ENCODE measurements at regions not wholly inside any gene's neighbourhood (a gene's known extent, or its start where the extent isn't known, plus 50 kb on each side); places are given as distances from the start of the nearest gene placed in this dataset.

DNA sequence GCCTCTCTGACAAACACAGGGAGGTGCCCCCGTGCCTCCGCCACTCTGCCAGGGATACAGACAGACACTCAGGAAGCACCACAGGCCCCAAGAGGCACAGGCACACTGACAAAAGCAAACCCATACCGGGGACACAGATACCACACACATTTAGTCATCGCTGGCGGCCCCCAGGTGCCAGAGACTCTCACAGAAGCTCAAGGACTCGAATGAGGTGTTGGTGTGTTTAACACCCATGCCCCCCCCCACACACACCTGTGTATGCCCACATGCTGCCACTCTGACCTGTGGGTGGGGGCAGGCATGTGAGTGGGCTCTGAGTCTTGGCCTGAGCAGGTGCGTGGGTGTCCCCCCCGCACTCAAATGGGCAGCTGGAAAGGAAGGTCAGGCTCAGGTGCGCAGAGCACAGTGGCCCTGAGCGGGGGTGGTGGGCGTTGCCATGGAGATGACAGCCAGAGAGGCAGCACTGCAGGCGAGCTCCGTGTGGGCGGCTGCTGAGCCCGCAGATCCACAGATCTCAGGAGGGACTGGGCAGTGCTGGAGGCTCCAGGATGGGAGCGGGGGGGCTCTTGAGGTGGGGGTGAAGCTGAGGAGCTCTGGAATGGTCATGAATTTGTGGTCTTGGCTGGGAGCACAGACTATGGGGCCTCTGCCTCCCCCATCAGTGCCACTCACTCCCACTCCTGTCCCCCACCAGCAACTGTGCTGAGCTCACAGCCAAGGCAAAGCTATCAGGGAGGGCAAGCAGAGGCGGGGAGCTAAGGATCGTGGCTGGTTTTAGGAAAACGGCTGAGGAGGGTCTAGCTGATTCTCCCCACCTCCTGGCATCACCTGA is 73.9 kb upstream of the TAF1B start:
- H3K9me3 ChIP-seq: no peaks in the 10 kb centered on the region
- no peak overlapping the region for H3K27ac ChIP-seq
- H3K36me3 ChIP-seq: no peaks in the 10 kb centered on the region
- no peak for DNase-seq (ENCODE audit: low spot score in 2 of 2)
- TF ChIP-seq, protein P1, sequence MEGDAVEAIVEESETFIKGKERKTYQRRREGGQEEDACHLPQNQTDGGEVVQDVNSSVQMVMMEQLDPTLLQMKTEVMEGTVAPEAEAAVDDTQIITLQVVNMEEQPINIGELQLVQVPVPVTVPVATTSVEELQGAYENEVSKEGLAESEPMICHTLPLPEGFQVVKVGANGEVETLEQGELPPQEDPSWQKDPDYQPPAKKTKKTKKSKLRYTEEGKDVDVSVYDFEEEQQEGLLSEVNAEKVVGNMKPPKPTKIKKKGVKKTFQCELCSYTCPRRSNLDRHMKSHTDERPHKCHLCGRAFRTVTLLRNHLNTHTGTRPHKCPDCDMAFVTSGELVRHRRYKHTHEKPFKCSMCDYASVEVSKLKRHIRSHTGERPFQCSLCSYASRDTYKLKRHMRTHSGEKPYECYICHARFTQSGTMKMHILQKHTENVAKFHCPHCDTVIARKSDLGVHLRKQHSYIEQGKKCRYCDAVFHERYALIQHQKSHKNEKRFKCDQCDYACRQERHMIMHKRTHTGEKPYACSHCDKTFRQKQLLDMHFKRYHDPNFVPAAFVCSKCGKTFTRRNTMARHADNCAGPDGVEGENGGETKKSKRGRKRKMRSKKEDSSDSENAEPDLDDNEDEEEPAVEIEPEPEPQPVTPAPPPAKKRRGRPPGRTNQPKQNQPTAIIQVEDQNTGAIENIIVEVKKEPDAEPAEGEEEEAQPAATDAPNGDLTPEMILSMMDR (IDR thresholded peaks at IDR 0.05): no peak
- intact Hi-C loops (cut with DNase I): no loop called here
- H3K4me3 ChIP-seq: no peak overlapping the region
- H3K27me3 ChIP-seq: no peaks in the 10 kb centered on the region
- H3K4me1 ChIP-seq: peaks cover 3 to 4% of the 10 kb centered on the region in 2 donors

DNA sequence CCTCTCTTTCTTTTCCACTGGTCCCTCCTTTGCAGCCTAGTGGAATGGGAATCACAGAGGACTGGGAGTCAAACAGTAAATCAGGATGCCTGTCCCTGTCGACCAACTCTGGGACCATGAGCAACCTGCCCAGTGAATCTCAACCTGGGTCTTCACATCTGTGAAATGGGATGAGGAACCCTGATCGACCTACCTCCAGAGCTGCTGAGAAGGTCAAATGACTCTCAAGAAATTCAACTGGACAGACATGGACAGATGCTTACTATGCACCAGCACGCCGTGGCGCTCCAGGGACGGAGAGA is 73.3 kb upstream of the TAF1B start:
- TF ChIP-seq, protein P1 (IDR thresholded peaks at IDR 0.05): no peak
- Histone ChIP-seq H3K36me3 (no peaks in the 10 kb centered on the region), H3K27me3 (no peaks in the 10 kb centered on the region), H3K9me3 (no peaks in the 10 kb centered on the region), H3K27ac (no peak overlapping the region), H3K4me3 (no peak overlapping the region), H3K4me1 (peaks cover 3 to 4% of the 10 kb centered on the region in 2 donors)
- DNase-seq (ENCODE audit: low spot score in 2 of 2): no peak
- intact Hi-C loops (cut with DNase I): no loop called here

DNA sequence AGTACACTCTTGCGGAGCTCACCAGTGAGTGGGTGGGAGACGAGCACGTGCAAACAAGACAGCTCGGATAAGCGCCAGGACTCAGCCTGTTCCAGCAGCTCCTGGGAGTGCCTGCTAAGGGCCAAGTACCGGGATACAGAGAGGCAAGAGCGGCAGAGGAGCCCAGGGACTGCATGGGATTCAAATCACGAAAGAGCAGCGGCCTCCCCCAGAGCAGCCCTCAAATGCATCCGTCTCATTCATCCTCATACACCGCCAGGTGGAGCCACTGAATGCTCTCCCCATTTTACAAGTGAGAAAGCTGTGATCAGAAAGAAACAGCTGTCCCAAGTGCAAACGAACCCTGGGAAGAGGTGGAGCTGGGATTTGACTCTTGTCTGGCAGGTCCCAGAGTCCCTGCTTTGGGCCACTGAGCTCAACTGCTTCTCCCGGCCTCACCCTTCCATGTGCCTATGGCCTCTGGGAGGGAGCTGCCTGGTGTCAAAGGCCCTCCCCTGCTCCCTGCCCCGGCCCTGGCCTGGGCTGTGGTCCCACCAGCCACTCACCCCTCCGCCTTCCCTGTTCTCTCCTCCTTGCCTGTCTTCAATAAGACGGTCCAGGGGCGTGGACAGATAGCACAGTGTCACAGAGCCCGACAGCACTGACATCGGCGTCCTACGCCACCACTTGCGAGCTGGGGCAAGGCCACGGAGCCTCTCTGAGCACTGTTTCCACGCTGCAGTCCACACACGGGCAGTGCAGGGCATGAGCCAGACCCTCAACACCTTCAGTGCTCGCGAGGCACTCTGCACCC is 72.8 kb upstream of the TAF1B start:
- Histone ChIP-seq H3K9me3 (no peaks in the 10 kb centered on the region), H3K27me3 (no peaks in the 10 kb centered on the region), H3K4me1 (peaks cover 3 to 4% of the 10 kb centered on the region in 2 donors), H3K27ac (no peak overlapping the region), H3K36me3 (no peaks in the 10 kb centered on the region), H3K4me3 (no peak overlapping the region)
- TF ChIP-seq, protein P1 (IDR thresholded peaks at IDR 0.05): peak; percentile 31 to 63 (median 51)
- intact Hi-C loops (cut with DNase I): no loop called here
- peak in 1 of 2 donors; percentile 78 for DNase-seq (ENCODE audit: low spot score in 2 of 2)

DNA sequence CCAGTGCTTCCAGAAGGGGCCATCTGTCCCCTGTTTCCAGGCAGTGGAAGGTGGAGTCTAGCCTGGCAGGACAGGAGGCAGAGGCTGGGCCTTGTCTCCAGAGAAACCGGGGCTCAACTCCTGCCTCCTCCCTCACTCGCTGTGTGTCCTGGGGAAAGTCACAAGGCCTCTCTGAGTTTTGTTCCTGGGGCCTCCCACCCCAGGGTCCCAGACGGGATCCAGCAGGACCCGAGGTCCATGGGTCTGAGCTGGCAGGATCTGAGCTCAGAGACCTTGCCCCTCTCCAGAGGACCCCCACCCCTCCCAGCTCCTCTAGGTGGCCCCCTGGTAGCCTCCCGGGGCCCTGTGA is 72.2 kb upstream of the TAF1B start:
- no peak for DNase-seq (ENCODE audit: low spot score in 2 of 2)
- no peak overlapping the region for H3K4me3 ChIP-seq
- no peaks in the 10 kb centered on the region for H3K27me3 ChIP-seq
- intact Hi-C loops (cut with DNase I): no loop called here
- H3K27ac ChIP-seq: no peak overlapping the region
- no peaks in the 10 kb centered on the region for H3K9me3 ChIP-seq
- no peaks in the 10 kb centered on the region for H3K36me3 ChIP-seq
- H3K4me1 ChIP-seq: peaks cover 3 to 4% of the 10 kb centered on the region in 2 donors
- TF ChIP-seq, protein P1 (IDR thresholded peaks at IDR 0.05): no peak

DNA sequence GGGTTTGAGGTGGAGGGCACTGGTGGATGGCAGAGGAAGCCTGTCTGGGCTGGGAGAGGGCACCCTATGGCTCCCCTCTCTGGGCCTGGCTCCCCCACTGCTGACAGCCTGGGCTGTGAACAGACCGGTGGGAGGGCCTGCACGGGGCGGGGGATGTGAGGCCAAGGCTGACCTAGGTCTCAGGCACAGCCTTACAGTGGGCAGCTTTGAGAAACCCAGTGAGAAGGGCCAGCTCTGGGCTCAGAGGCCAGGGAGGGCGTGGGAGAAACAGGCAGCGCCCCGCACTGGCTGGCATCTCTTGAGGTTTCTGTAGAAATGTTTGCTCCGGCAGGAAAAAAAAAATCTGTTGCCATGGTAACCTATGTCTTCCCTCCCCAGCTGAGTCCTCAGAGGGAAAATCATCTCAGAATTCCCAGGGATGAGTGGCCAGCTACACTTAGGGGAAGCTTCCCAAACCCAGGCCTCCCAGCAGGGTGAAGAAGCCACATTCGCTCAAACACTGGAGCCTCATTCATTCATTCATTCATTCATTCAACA is 71.7 kb upstream of the TAF1B start:
- TF ChIP-seq, protein P1 (IDR thresholded peaks at IDR 0.05): no peak
- intact Hi-C loops (cut with DNase I): no loop called here
- no peak for DNase-seq (ENCODE audit: low spot score in 2 of 2)
- H3K27me3 ChIP-seq: no peaks in the 10 kb centered on the region
- H3K4me3 ChIP-seq: no peak overlapping the region
- peaks cover 3 to 4% of the 10 kb centered on the region in 2 donors for H3K4me1 ChIP-seq
- no peaks in the 10 kb centered on the region for H3K36me3 ChIP-seq
- H3K27ac ChIP-seq: no peak overlapping the region
- no peaks in the 10 kb centered on the region for H3K9me3 ChIP-seq
